ENCODE measurements at regions not wholly inside any gene's neighbourhood (a gene's known extent, or its start where the extent isn't known, plus 50 kb on each side); places are given as distances from the start of the nearest gene placed in this dataset.

DNA sequence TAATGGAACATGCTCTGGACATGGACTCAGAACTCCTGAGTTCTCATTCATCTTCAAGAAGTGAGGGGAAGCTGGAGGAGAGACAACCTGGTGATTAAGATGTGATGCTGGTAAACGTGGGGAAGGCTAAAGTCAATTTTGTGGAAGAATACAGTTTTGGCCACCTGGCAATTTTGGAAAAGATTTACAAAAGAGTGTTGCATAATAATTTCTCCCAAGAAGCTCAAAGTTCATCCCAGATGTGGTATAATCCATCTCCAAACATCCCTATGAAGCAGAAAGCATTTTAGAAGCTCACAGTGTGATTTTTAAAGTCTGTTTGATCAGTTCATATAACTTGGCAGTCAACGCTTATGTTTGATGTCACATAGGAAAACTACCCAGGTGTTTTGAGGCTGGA lies 208.7 kb downstream of the LMX1A start:
- Histone ChIP-seq H3K27me3 (replicated peaks; ENCODE audit: insufficient read depth) (no peaks in the 10 kb centered on the region), H3K9me3 (no peaks in the 10 kb centered on the region), H3K27ac (no peak overlapping the region), H3K36me3 (no peaks in the 10 kb centered on the region), H3K4me1 (ENCODE audit: control insufficient read depth in 1 of 2, low read depth in 2 of 2) (no peaks in the 10 kb centered on the region), H3K4me3 (no peak overlapping the region)
- no peak for DNase-seq (ENCODE audit: low spot score)
- ATAC-seq (ENCODE audit: insufficient number of reproducible peaks, low FRiP score, low read depth): no peak
- TF ChIP-seq, protein P1, sequence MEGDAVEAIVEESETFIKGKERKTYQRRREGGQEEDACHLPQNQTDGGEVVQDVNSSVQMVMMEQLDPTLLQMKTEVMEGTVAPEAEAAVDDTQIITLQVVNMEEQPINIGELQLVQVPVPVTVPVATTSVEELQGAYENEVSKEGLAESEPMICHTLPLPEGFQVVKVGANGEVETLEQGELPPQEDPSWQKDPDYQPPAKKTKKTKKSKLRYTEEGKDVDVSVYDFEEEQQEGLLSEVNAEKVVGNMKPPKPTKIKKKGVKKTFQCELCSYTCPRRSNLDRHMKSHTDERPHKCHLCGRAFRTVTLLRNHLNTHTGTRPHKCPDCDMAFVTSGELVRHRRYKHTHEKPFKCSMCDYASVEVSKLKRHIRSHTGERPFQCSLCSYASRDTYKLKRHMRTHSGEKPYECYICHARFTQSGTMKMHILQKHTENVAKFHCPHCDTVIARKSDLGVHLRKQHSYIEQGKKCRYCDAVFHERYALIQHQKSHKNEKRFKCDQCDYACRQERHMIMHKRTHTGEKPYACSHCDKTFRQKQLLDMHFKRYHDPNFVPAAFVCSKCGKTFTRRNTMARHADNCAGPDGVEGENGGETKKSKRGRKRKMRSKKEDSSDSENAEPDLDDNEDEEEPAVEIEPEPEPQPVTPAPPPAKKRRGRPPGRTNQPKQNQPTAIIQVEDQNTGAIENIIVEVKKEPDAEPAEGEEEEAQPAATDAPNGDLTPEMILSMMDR (IDR thresholded peaks at IDR 0.05): no peak

GRCh38 chr1:165144757-165145397 lies 211.6 kb downstream of the LMX1A start:
- Histone ChIP-seq H3K27me3 (replicated peaks; ENCODE audit: insufficient read depth) (no peaks in the 10 kb centered on the region), H3K4me3 (no peak overlapping the region), H3K9me3 (no peaks in the 10 kb centered on the region), H3K36me3 (no peaks in the 10 kb centered on the region), H3K4me1 (ENCODE audit: control insufficient read depth in 1 of 2, low read depth in 2 of 2) (no peaks in the 10 kb centered on the region), H3K27ac (no peak overlapping the region)
- ATAC-seq (ENCODE audit: insufficient number of reproducible peaks, low FRiP score, low read depth) (no peak), DNase-seq (ENCODE audit: low spot score) (no peak)
- TF ChIP-seq, protein P1 (IDR thresholded peaks at IDR 0.05): peak; percentile 42

- no peak overlapping the region for H3K4me3 ChIP-seq
- H3K36me3 ChIP-seq: no peaks in the 10 kb centered on the region
- TF ChIP-seq, protein P1 (IDR thresholded peaks at IDR 0.05): no peak
- H3K27ac ChIP-seq: no peak overlapping the region
- ATAC-seq (ENCODE audit: insufficient number of reproducible peaks, low FRiP score, low read depth) (no peak), DNase-seq (ENCODE audit: low spot score) (no peak)
- H3K27me3 ChIP-seq (replicated peaks; ENCODE audit: insufficient read depth): no peaks in the 10 kb centered on the region
- H3K4me1 ChIP-seq (ENCODE audit: control insufficient read depth in 1 of 2, low read depth in 2 of 2): no peaks in the 10 kb centered on the region
- no peaks in the 10 kb centered on the region for H3K9me3 ChIP-seq
Measured at GRCh38 chr1:165143437-165144065, 213.0 kb downstream of the LMX1A start.

DNA sequence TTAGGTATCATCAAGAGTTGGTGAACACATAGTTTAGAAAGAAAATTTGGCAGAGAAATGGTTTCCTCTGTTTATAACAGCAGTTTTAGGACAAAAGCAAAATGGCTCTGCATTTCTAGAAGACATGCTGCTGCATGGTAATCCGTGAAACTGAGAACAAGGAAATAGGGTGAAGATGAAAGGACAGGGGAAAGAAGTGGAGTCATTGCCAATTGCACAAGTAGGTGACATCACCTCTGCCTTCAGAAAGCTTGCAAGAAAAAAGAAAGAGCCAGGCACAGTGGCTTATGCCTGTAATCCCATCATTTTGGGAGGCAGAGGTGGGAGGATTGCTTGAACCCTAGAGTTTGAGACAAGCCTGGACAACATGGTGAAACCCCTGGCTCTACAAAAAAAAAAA lies 217.6 kb downstream of the LMX1A start:
- Histone ChIP-seq H3K9me3 (no peaks in the 10 kb centered on the region), H3K27me3 (replicated peaks; ENCODE audit: insufficient read depth) (no peaks in the 10 kb centered on the region), H3K4me1 (ENCODE audit: control insufficient read depth in 1 of 2, low read depth in 2 of 2) (no peaks in the 10 kb centered on the region), H3K36me3 (no peaks in the 10 kb centered on the region), H3K4me3 (no peak overlapping the region), H3K27ac (no peak overlapping the region)
- DNase-seq (ENCODE audit: low spot score): no peak
- ATAC-seq (ENCODE audit: insufficient number of reproducible peaks, low FRiP score, low read depth): no peak
- TF ChIP-seq, protein P1 (IDR thresholded peaks at IDR 0.05): no peak

GRCh38 chr1:165137551-165138316 lies 218.8 kb downstream of the LMX1A start:
- H3K4me1 ChIP-seq (ENCODE audit: control insufficient read depth in 1 of 2, low read depth in 2 of 2): no peaks in the 10 kb centered on the region
- TF ChIP-seq, protein P1 (IDR thresholded peaks at IDR 0.05): no peak
- no peak overlapping the region for H3K4me3 ChIP-seq
- H3K36me3 ChIP-seq: no peaks in the 10 kb centered on the region
- ATAC-seq (ENCODE audit: insufficient number of reproducible peaks, low FRiP score, low read depth): no peak
- H3K27ac ChIP-seq: no peak overlapping the region
- no peaks in the 10 kb centered on the region for H3K27me3 ChIP-seq (replicated peaks; ENCODE audit: insufficient read depth)
- no peaks in the 10 kb centered on the region for H3K9me3 ChIP-seq
- DNase-seq (ENCODE audit: low spot score): no peak

All from thoracic aorta (tissue), 2 donors.